ENCODE measurements at regions not wholly inside any gene's neighbourhood (a gene's known extent, or its start where the extent isn't known, plus 50 kb on each side); places are given as distances from the start of the nearest gene placed in this dataset.
A peak's percentile ranks its signal among the peaks of the same experiment; 100 is the strongest.

DNA sequence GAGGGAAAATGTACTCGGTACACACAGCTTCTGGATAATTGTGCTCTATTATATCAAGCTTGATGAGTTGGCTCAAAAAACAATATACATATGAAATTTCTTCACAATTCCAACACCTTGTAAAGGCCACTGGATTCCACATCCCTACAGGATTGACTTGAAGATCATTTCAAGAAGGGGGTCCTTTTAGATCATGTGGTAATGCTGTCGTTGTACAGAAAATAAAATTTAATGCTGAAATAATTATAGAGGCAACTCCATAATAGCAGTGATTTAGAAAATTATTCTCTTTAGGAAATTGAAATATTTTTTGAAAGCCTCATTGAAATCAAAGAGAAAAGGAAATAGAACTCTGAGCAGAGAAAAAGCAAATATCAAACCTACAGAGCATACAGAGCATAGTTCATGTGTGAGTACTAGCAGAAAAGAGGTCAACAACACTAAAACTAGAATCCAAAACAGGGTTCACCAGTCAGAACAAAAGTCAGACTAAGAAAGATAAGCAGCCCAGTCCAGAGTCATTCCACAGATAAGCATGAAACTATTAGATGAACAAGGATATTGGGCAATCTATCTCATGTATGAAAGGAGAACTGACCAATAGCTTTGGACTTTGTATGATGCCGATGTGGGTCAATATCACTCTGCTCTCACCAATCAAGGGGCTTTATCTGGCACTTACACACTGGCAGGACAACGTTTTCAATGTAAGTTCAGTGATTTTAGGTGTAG lies 79.5 kb upstream of the PALMD start (continued):
- TF ChIP-seq, protein P1, sequence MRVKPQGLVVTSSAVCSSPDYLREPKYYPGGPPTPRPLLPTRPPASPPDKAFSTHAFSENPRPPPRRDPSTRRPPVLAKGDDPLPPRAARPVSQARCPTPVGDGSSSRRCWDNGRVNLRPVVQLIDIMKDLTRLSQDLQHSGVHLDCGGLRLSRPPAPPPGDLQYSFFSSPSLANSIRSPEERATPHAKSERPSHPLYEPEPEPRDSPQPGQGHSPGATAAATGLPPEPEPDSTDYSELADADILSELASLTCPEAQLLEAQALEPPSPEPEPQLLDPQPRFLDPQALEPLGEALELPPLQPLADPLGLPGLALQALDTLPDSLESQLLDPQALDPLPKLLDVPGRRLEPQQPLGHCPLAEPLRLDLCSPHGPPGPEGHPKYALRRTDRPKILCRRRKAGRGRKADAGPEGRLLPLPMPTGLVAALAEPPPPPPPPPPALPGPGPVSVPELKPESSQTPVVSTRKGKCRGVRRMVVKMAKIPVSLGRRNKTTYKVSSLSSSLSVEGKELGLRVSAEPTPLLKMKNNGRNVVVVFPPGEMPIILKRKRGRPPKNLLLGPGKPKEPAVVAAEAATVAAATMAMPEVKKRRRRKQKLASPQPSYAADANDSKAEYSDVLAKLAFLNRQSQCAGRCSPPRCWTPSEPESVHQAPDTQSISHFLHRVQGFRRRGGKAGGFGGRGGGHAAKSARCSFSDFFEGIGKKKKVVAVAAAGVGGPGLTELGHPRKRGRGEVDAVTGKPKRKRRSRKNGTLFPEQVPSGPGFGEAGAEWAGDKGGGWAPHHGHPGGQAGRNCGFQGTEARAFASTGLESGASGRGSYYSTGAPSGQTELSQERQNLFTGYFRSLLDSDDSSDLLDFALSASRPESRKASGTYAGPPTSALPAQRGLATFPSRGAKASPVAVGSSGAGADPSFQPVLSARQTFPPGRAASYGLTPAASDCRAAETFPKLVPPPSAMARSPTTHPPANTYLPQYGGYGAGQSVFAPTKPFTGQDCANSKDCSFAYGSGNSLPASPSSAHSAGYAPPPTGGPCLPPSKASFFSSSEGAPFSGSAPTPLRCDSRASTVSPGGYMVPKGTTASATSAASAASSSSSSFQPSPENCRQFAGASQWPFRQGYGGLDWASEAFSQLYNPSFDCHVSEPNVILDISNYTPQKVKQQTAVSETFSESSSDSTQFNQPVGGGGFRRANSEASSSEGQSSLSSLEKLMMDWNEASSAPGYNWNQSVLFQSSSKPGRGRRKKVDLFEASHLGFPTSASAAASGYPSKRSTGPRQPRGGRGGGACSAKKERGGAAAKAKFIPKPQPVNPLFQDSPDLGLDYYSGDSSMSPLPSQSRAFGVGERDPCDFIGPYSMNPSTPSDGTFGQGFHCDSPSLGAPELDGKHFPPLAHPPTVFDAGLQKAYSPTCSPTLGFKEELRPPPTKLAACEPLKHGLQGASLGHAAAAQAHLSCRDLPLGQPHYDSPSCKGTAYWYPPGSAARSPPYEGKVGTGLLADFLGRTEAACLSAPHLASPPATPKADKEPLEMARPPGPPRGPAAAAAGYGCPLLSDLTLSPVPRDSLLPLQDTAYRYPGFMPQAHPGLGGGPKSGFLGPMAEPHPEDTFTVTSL (CRISPR knock-in tag; IDR thresholded peaks at IDR 0.05; ENCODE audit: borderline replicate concordance), result peak; percentile 94
- no peak for TF ChIP-seq AHR (CRISPR knock-in tag; IDR thresholded peaks at IDR 0.05)
- no peak for TF ChIP-seq PRPF4 (IDR thresholded peaks at IDR 0.05; ENCODE audit: low read depth, low read length, poor library complexity, severe bottlenecking)
- no peak for TF ChIP-seq SNAPC2 (CRISPR knock-in tag; IDR thresholded peaks at IDR 0.05)
- TF ChIP-seq, protein P2, sequence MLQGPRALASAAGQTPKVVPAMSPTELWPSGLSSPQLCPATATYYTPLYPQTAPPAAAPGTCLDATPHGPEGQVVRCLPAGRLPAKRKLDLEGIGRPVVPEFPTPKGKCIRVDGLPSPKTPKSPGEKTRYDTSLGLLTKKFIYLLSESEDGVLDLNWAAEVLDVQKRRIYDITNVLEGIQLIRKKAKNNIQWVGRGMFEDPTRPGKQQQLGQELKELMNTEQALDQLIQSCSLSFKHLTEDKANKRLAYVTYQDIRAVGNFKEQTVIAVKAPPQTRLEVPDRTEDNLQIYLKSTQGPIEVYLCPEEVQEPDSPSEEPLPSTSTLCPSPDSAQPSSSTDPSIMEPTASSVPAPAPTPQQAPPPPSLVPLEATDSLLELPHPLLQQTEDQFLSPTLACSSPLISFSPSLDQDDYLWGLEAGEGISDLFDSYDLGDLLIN (CRISPR knock-in tag; IDR thresholded peaks at IDR 0.05; ENCODE audit: borderline replicate concordance), result no peak
- TF ChIP-seq, protein P3, sequence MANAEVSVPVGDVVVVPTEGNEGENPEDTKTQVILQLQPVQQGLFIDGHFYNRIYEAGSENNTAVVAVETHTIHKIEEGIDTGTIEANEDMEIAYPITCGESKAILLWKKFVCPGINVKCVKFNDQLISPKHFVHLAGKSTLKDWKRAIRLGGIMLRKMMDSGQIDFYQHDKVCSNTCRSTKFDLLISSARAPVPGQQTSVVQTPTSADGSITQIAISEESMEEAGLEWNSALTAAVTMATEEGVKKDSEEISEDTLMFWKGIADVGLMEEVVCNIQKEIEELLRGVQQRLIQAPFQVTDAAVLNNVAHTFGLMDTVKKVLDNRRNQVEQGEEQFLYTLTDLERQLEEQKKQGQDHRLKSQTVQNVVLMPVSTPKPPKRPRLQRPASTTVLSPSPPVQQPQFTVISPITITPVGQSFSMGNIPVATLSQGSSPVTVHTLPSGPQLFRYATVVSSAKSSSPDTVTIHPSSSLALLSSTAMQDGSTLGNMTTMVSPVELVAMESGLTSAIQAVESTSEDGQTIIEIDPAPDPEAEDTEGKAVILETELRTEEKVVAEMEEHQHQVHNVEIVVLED (CRISPR knock-in tag; IDR thresholded peaks at IDR 0.05; ENCODE audit: borderline replicate concordance), result no peak; the same call in 1 of the 2 replicates
- TF ChIP-seq, protein P4, sequence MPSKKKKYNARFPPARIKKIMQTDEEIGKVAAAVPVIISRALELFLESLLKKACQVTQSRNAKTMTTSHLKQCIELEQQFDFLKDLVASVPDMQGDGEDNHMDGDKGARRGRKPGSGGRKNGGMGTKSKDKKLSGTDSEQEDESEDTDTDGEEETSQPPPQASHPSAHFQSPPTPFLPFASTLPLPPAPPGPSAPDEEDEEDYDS (CRISPR knock-in tag; IDR thresholded peaks at IDR 0.05), result peak; percentile 45; the same call in 1 of the 2 replicates
- TF ChIP-seq STAG1 (CRISPR knock-in tag; IDR thresholded peaks at IDR 0.05), result no peak
- TF ChIP-seq REXO4 (CRISPR knock-in tag; IDR thresholded peaks at IDR 0.05; ENCODE audit: borderline replicate concordance), result no peak
- TF ChIP-seq ZFP1 (CRISPR knock-in tag; IDR thresholded peaks at IDR 0.05), result no peak
- peak; percentile 63 for TF ChIP-seq ZNF331 (CRISPR knock-in tag; IDR thresholded peaks at IDR 0.05)
- peak; percentile 69 for TF ChIP-seq FOXK1 (CRISPR knock-in tag; IDR thresholded peaks at IDR 0.05; ENCODE audit: borderline replicate concordance, low read depth)
- no peak for TF ChIP-seq SNRNP70 (IDR thresholded peaks at IDR 0.05; ENCODE audit: low read depth, low read length)
- peak; percentile 68; the same call in 1 of the 2 replicates for TF ChIP-seq MXD4 (CRISPR knock-in tag; IDR thresholded peaks at IDR 0.05)
- TF ChIP-seq KLF11 (CRISPR knock-in tag; IDR thresholded peaks at IDR 0.05), result no peak
- no peak for TF ChIP-seq RBAK (CRISPR knock-in tag; IDR thresholded peaks at IDR 0.05)
- TF ChIP-seq POLR2G (IDR thresholded peaks at IDR 0.05; ENCODE audit: low read depth, low read length), result 0 out of 2 replicates have a peak, but pooled peaks have one; percentile 27
- TF ChIP-seq SOX6 (IDR thresholded peaks at IDR 0.05), result no peak
- TF ChIP-seq SOX6 (CRISPR knock-in tag; IDR thresholded peaks at IDR 0.05), result peak; percentile 94
- TF ChIP-seq, protein P5, sequence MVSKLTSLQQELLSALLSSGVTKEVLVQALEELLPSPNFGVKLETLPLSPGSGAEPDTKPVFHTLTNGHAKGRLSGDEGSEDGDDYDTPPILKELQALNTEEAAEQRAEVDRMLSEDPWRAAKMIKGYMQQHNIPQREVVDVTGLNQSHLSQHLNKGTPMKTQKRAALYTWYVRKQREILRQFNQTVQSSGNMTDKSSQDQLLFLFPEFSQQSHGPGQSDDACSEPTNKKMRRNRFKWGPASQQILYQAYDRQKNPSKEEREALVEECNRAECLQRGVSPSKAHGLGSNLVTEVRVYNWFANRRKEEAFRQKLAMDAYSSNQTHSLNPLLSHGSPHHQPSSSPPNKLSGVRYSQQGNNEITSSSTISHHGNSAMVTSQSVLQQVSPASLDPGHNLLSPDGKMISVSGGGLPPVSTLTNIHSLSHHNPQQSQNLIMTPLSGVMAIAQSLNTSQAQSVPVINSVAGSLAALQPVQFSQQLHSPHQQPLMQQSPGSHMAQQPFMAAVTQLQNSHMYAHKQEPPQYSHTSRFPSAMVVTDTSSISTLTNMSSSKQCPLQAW (CRISPR knock-in tag; IDR thresholded peaks at IDR 0.05), result no peak
